Fibroblast of lung (primary cell): ENCODE measurements at regions not wholly inside any gene's neighbourhood (a gene's known extent, or its start where the extent isn't known, plus 50 kb on each side); places are given as distances from the start of the nearest gene placed in this dataset.

Experiments used
- DNase-seq, 2 donors: peaks; one replicate each; pipeline versions ENCODE4 v3.0.0 to v3.0.0-alpha.2; 2010; ENCODE audit warnings: low read depth in 2 of 2
- H2AFZ ChIP-seq: 2 replicates; pipeline ENCODE4 v1.5.1; 2012; ENCODE audit warnings: low read length, control low read depth, inconsistent platforms
- H3K27ac ChIP-seq: 2 replicates; pipeline ENCODE4 v1.5.1; 2011; ENCODE audit warnings: low read length, control low read depth; ENCODE audit not compliant: insufficient read depth
- H3K27me3 ChIP-seq: 2 replicates; pipeline ENCODE4 v1.5.1; 2011; ENCODE audit warnings: mild to moderate bottlenecking, low read length; ENCODE audit not compliant: control insufficient read depth, insufficient read depth
- H3K36me3 ChIP-seq: 2 replicates; pipeline ENCODE4 v1.5.1; 2011; ENCODE audit warnings: low read length; ENCODE audit not compliant: control insufficient read depth, insufficient read depth
- H3K4me1 ChIP-seq: 2 replicates; pipeline ENCODE4 v1.5.1; 2011; ENCODE audit warnings: low read length; ENCODE audit not compliant: control insufficient read depth, insufficient read depth; ENCODE audit errors: extremely low read depth
- H3K4me2 ChIP-seq: 2 replicates; pipeline ENCODE4 v1.5.1; 2011; ENCODE audit warnings: low read length, control low read depth; ENCODE audit not compliant: insufficient read depth; ENCODE audit errors: extremely low read depth
- H3K4me3 ChIP-seq, 4 experiments: fragments of 200-600 bp in 1 of 4; sonication (generic) in 1 of 4; replicated peaks in 1 of 4; 2 replicates each; pipeline ENCODE4 v1.5.1; 2011 to 2016; ENCODE audit warnings: low read length in 4 of 4, low read depth in 3 of 4, mild to moderate bottlenecking in 3 of 4, control low read depth in 2 of 4, inconsistent platforms in 1 of 4, mixed read lengths in 1 of 4; ENCODE audit not compliant: insufficient read depth in 1 of 4; ENCODE audit errors: control extremely low read depth in 1 of 4
- H3K79me2 ChIP-seq: 2 replicates; pipeline ENCODE4 v1.5.1; 2012; ENCODE audit warnings: mild to moderate bottlenecking, low read length, inconsistent platforms; ENCODE audit not compliant: control insufficient read depth, insufficient read depth
- H3K9ac ChIP-seq: 2 replicates; pipeline ENCODE4 v1.5.1; 2011; ENCODE audit warnings: mild to moderate bottlenecking, low read length, control low read depth; ENCODE audit not compliant: insufficient read depth
- H3K9me3 ChIP-seq: 2 replicates; pipeline ENCODE4 v1.5.1; 2012; ENCODE audit warnings: low read depth, low read length; ENCODE audit not compliant: control insufficient read depth, insufficient read depth
- H4K20me1 ChIP-seq: 2 replicates; pipeline ENCODE4 v1.5.1; 2011; ENCODE audit warnings: low read length; ENCODE audit not compliant: control insufficient read depth, insufficient read depth; ENCODE audit errors: extremely low read depth
- EZH2 ChIP-seq: IDR thresholded peaks from 2 replicates; pipeline ENCODE4 v1.5.1; 2012; ENCODE audit warnings: low read length, control low read depth, mild to moderate bottlenecking; ENCODE audit errors: missing control alignments
- TF ChIP-seq, protein P1 (sequence below), 2 donors: IDR thresholded peaks in 1 of 2; conservative IDR thresholded peaks in 1 of 2; 1 replicate in 1 of 2; 2 replicates in 1 of 2; pipeline ENCODE4 v1.5.1; 2011 to 2012; ENCODE audit warnings: low read length in 2 of 2, control low read depth in 1 of 2, inconsistent platforms in 1 of 2, low read depth in 1 of 2, mild to moderate bottlenecking in 1 of 2

DNA sequence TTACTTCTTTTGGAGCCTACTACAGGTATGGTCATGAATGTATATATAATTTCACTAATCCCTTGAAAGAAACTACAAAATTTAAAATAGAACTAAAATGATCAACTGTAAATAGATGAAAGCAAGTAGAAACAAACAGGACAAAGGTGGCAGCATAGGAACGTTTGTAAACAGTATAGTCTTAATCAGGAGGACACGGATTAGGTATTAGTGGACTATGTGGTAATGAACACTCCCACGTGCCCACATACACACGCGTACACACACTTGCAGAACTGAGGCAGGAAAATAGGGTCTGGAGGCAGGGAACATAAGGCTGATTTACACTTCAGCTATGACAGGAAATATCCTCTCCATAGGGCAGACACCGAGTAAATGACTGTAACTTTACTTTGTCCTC, 1397.8 kb downstream of the NCAM2 start:
- no peaks in the 10 kb centered on the region for H4K20me1 ChIP-seq
- no peaks in the 10 kb centered on the region for H3K4me1 ChIP-seq
- H3K27me3 ChIP-seq = no peaks in the 10 kb centered on the region
- H3K4me3 ChIP-seq = no peak overlapping the region
- no peak overlapping the region for H3K9ac ChIP-seq
- no peak overlapping the region for H3K27ac ChIP-seq
- no peaks in the 10 kb centered on the region for H3K9me3 ChIP-seq
- no peaks in the 10 kb centered on the region for H3K79me2 ChIP-seq
- H3K36me3 ChIP-seq = no peaks in the 10 kb centered on the region
- H3K4me2 ChIP-seq = no peak overlapping the region
- no peak overlapping the region for H2AFZ ChIP-seq
- TF ChIP-seq EZH2 = no peak
- TF ChIP-seq, protein P1, sequence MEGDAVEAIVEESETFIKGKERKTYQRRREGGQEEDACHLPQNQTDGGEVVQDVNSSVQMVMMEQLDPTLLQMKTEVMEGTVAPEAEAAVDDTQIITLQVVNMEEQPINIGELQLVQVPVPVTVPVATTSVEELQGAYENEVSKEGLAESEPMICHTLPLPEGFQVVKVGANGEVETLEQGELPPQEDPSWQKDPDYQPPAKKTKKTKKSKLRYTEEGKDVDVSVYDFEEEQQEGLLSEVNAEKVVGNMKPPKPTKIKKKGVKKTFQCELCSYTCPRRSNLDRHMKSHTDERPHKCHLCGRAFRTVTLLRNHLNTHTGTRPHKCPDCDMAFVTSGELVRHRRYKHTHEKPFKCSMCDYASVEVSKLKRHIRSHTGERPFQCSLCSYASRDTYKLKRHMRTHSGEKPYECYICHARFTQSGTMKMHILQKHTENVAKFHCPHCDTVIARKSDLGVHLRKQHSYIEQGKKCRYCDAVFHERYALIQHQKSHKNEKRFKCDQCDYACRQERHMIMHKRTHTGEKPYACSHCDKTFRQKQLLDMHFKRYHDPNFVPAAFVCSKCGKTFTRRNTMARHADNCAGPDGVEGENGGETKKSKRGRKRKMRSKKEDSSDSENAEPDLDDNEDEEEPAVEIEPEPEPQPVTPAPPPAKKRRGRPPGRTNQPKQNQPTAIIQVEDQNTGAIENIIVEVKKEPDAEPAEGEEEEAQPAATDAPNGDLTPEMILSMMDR (conservative IDR thresholded peaks at IDR 0.05 in 1 of 2, IDR thresholded peaks at IDR 0.05 in 1 of 2; ENCODE audit: low read depth in 1 of 2, low read length in 2 of 2) = no peak
- DNase-seq = no peak

DNA sequence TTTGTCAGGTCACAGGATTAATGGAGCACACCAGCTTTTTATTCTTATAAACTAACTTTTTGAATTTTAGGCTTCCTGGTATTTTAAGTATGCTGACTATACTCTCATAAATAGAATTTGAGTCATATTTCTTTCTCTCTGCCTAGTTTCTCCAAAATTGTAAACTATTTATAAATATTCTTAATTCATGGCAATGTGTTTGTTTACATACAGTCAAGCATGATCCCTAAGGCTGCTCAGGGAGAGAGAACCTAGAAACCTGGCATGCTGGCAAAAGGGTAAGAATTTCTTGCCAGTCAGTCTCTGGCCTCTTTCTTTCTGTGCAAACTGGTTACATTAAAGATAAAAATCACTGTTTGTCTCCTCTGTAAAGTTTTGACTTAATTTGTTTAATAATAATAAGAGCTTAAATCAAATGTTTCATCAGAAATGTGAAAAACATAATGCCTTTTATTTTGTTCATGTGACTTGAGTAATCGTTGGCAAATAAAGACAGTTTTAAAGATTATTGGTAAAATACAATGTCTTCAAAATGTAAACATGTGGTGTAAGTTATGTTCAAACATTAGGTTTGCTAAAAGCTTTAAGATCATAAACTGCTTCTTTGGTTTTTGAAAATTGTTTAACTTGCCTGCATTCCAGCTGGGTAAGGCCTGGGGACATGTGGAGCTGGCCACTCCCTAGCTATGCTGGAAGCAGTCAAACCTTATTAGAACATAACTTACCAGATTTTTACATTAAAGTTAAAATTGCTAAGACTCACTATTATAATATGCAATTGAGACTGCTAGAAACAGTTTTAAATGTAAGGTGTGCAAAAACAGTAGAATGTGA, 1401.7 kb downstream of the NCAM2 start:
- Histone ChIP-seq H3K79me2 (no peaks in the 10 kb centered on the region), H4K20me1 (no peaks in the 10 kb centered on the region), H3K4me2 (no peak overlapping the region), H3K4me3 (no peak overlapping the region), H3K27me3 (no peaks in the 10 kb centered on the region), H3K27ac (no peak overlapping the region), H2AFZ (no peak overlapping the region), H3K4me1 (no peaks in the 10 kb centered on the region), H3K9me3 (no peaks in the 10 kb centered on the region), H3K9ac (no peak overlapping the region), H3K36me3 (no peaks in the 10 kb centered on the region)
- DNase-seq = no peak
- TF ChIP-seq, protein P1 (conservative IDR thresholded peaks at IDR 0.05 in 1 of 2, IDR thresholded peaks at IDR 0.05 in 1 of 2; ENCODE audit: low read depth in 1 of 2, low read length in 2 of 2) = no peak
- no peak for TF ChIP-seq EZH2

DNA sequence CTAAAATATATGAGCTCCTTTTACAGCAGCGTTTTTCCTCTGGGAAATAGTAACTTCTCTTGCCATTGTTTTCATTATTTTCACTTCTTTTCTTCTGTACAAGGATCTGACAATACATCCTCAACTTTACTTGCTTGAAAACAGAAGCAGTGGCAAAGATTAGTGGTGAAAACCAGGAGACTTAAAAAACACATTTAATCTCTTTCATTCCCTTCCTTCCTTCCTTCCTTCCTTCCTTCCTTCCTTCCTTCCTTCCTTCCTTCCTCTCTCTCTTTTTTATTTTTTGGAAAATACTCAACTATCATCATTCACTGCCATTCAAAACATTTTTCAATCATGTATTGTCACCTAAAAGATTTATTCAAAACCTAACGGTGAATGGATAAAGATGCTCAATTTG, 1411.4 kb downstream of the NCAM2 start:
- Histone ChIP-seq H3K9me3 (no peaks in the 10 kb centered on the region), H3K79me2 (no peaks in the 10 kb centered on the region), H3K4me2 (no peak overlapping the region), H3K4me3 (no peak overlapping the region), H4K20me1 (no peaks in the 10 kb centered on the region), H3K27me3 (no peaks in the 10 kb centered on the region), H3K27ac (no peak overlapping the region), H2AFZ (no peak overlapping the region), H3K36me3 (no peaks in the 10 kb centered on the region), H3K4me1 (no peaks in the 10 kb centered on the region), H3K9ac (no peak overlapping the region)
- no peak for DNase-seq
- TF ChIP-seq, protein P1 (conservative IDR thresholded peaks at IDR 0.05 in 1 of 2, IDR thresholded peaks at IDR 0.05 in 1 of 2; ENCODE audit: low read depth in 1 of 2, low read length in 2 of 2) = no peak
- no peak for TF ChIP-seq EZH2
